Body of pancreas (tissue), 4 donors: ENCODE measurements at regions not wholly inside any gene's neighbourhood (a gene's known extent, or its start where the extent isn't known, plus 50 kb on each side); places are given as distances from the start of the nearest gene placed in this dataset.

ENCODE experiments used
- POLR2A ChIP-seq, 3 donors: fragments of 450-650 bp; IDR thresholded peaks; one replicate each; pipeline ENCODE4 v1.6.1; 2016; ENCODE audit warnings: antibody characterized with exemption in 3 of 3, mild to moderate bottlenecking in 2 of 3
- TF ChIP-seq, protein P1 (sequence below), 7 experiments: fragments of 450-650 bp in 4 of 7; fragments of 200-600 bp in 3 of 7; sonication (generic) in 3 of 7; IDR thresholded peaks; one replicate each; pipeline ENCODE4 v1.5.1; 2016 to 2019; ENCODE audit warnings: antibody characterized with exemption in 7 of 7

DNA sequence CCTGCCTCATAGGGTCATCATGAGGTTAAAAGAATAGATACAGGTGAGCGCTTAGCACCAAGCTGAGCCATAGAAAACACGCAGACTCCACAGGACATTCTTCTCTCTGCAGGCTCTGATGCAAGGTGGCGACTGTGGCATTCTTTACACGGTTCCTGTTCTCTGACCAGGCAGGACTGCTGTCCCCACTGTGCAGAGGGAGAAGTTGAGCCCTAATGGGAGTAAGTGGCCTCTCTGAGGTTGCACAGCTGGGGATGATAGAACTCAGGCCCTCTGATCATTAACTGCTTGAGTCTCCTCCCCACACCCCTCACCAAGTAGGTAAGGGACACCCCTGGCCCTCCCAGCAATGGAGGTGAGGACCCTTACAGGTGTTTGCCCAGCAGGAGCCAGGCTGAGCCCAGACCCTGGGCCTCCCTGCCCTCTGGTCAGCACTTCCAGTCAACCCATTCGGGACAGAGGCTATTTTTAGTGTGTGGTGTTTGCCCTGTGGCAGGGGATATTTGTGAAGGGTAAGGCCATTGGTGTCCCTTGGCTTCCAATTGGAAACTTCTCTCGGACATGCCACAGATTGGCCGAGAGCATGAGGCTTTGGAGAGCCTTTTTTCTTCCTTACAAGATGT lies 116.8 kb downstream of the VEGFA start:
- TF ChIP-seq, protein P1, sequence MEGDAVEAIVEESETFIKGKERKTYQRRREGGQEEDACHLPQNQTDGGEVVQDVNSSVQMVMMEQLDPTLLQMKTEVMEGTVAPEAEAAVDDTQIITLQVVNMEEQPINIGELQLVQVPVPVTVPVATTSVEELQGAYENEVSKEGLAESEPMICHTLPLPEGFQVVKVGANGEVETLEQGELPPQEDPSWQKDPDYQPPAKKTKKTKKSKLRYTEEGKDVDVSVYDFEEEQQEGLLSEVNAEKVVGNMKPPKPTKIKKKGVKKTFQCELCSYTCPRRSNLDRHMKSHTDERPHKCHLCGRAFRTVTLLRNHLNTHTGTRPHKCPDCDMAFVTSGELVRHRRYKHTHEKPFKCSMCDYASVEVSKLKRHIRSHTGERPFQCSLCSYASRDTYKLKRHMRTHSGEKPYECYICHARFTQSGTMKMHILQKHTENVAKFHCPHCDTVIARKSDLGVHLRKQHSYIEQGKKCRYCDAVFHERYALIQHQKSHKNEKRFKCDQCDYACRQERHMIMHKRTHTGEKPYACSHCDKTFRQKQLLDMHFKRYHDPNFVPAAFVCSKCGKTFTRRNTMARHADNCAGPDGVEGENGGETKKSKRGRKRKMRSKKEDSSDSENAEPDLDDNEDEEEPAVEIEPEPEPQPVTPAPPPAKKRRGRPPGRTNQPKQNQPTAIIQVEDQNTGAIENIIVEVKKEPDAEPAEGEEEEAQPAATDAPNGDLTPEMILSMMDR (IDR thresholded peaks at IDR 0.05), result no peak
- TF ChIP-seq POLR2A (IDR thresholded peaks at IDR 0.05), result no peak
